Liver (tissue), 3 donors: ENCODE measurements at regions not wholly inside any gene's neighbourhood (a gene's known extent, or its start where the extent isn't known, plus 50 kb on each side); places are given as distances from the start of the nearest gene placed in this dataset.

Experiments
- NR2F2 ChIP-seq: IDR thresholded peaks from 2 replicates; pipeline ENCODE4 v1.6.1; 2016; ENCODE audit warnings: antibody characterized with exemption
- TF ChIP-seq, protein P1 (sequence below): IDR thresholded peaks from 2 replicates; pipeline ENCODE4 v1.6.1; 2016; ENCODE audit warnings: antibody characterized with exemption, mild to moderate bottlenecking
- TF ChIP-seq, protein P2 (sequence below): fragments of 150-350 bp; IDR thresholded peaks from 2 replicates; pipeline ENCODE4 v1.5.1; 2017; ENCODE audit warnings: improper control_type of control experiment, low read depth, low read length; ENCODE audit not compliant: missing input control
- donor health status: healthy.
- donor health status: healthy.

DNA sequence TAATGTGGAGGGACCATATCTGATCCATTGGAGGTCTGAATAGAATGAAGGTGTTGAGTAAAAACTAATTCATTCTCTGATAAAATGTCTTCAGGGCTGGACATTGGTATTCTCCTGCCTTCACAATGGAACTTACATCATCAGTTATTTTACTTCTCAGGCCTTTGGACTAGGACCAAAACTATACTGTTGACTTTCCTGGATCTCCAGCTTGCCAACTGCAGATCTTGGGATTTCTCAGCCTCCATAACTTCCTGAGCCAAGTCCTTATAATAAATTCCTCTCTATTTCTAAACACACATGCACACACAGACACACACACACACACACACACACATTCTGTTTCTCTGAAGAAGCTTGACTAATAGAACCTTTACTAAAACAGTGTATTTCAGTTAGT lies 1858.6 kb upstream of the ADGRL3 start:
- TF ChIP-seq, protein P1, sequence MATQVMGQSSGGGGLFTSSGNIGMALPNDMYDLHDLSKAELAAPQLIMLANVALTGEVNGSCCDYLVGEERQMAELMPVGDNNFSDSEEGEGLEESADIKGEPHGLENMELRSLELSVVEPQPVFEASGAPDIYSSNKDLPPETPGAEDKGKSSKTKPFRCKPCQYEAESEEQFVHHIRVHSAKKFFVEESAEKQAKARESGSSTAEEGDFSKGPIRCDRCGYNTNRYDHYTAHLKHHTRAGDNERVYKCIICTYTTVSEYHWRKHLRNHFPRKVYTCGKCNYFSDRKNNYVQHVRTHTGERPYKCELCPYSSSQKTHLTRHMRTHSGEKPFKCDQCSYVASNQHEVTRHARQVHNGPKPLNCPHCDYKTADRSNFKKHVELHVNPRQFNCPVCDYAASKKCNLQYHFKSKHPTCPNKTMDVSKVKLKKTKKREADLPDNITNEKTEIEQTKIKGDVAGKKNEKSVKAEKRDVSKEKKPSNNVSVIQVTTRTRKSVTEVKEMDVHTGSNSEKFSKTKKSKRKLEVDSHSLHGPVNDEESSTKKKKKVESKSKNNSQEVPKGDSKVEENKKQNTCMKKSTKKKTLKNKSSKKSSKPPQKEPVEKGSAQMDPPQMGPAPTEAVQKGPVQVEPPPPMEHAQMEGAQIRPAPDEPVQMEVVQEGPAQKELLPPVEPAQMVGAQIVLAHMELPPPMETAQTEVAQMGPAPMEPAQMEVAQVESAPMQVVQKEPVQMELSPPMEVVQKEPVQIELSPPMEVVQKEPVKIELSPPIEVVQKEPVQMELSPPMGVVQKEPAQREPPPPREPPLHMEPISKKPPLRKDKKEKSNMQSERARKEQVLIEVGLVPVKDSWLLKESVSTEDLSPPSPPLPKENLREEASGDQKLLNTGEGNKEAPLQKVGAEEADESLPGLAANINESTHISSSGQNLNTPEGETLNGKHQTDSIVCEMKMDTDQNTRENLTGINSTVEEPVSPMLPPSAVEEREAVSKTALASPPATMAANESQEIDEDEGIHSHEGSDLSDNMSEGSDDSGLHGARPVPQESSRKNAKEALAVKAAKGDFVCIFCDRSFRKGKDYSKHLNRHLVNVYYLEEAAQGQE, result no peak
- TF ChIP-seq NR2F2, result no peak
- TF ChIP-seq, protein P2, sequence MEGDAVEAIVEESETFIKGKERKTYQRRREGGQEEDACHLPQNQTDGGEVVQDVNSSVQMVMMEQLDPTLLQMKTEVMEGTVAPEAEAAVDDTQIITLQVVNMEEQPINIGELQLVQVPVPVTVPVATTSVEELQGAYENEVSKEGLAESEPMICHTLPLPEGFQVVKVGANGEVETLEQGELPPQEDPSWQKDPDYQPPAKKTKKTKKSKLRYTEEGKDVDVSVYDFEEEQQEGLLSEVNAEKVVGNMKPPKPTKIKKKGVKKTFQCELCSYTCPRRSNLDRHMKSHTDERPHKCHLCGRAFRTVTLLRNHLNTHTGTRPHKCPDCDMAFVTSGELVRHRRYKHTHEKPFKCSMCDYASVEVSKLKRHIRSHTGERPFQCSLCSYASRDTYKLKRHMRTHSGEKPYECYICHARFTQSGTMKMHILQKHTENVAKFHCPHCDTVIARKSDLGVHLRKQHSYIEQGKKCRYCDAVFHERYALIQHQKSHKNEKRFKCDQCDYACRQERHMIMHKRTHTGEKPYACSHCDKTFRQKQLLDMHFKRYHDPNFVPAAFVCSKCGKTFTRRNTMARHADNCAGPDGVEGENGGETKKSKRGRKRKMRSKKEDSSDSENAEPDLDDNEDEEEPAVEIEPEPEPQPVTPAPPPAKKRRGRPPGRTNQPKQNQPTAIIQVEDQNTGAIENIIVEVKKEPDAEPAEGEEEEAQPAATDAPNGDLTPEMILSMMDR, result no peak
